ENCODE measurements at regions not wholly inside any gene's neighbourhood (a gene's known extent, or its start where the extent isn't known, plus 50 kb on each side); places are given as distances from the start of the nearest gene placed in this dataset.

GRCh38 chr1:22352355-22352754, 99.3 kb upstream of the ZBTB40 start:
- Histone ChIP-seq H2BK20ac (ENCODE audit: low read length) (no peak overlapping the region), H3K4me1 (replicated peaks in 1 of 4; ENCODE audit: control insufficient read depth in 3 of 4, insufficient read depth in 4 of 4, low read length in 3 of 4) (peaks cover 9 to 18% (median 12%) of the 10 kb centered on the region in 4 experiments; a peak in 6 of 7 replicates), H3K9me3 (ENCODE audit: insufficient read depth in 2 of 2, low read depth in 1 of 2, low read length in 1 of 2) (no peaks in the 10 kb centered on the region), H3K18ac (ENCODE audit: extremely low read depth, low read length) (no peak overlapping the region), H3K27ac (ENCODE audit: low read depth, low read length) (no peak overlapping the region), H3K4ac (replicated peaks; ENCODE audit: insufficient read length, low read depth, low read length) (no peak overlapping the region), H3K79me1 (ENCODE audit: low read depth, low read length) (no peaks in the 10 kb centered on the region), H4K5ac (ENCODE audit: insufficient read length, low read depth, low read length) (no peak overlapping the region), H3K27me3 (replicated peaks in 1 of 4; ENCODE audit: control insufficient read depth in 3 of 4, extremely low read depth in 1 of 4, insufficient read depth in 3 of 4, low read length in 3 of 4) (peaks cover 0 to 3% (median 0%) of the 10 kb centered on the region in 4 experiments; a peak in 2 of 7 replicates), H3K14ac (ENCODE audit: insufficient read length) (no peak overlapping the region), H4K8ac (ENCODE audit: extremely low read depth, insufficient read depth, low read length) (no peak overlapping the region), H3K9ac (replicated peaks in 1 of 4; ENCODE audit: extremely low read depth in 1 of 4, low read depth in 3 of 4, low read length in 3 of 4) (no peak overlapping the region), H2AK5ac (ENCODE audit: low read depth, low read length) (no peak overlapping the region), H4K20me1 (replicated peaks in 1 of 2; ENCODE audit: control insufficient read depth in 1 of 2, insufficient read depth in 2 of 2, low read length in 2 of 2) (no peaks in the 10 kb centered on the region), H2BK120ac (replicated peaks; ENCODE audit: low read depth, low read length) (no peak overlapping the region), H3K56ac (replicated peaks; ENCODE audit: insufficient read length, low read depth, low read length) (no peak overlapping the region), H2AFZ (ENCODE audit: low read length) (no peak overlapping the region), H3K36me3 (ENCODE audit: control insufficient read depth in 2 of 4, insufficient read depth in 4 of 4, low read length in 3 of 4) (no peaks in the 10 kb centered on the region), H2BK15ac (ENCODE audit: low read length) (no peak overlapping the region), H3K4me3 (ENCODE audit: extremely low read depth in 1 of 4, insufficient read depth in 2 of 4, low read depth in 3 of 4, low read length in 4 of 4) (no peak overlapping the region), H4K91ac (replicated peaks; ENCODE audit: insufficient read length, low read length) (no peak overlapping the region), H3K79me2 (ENCODE audit: control insufficient read depth in 1 of 2, insufficient read depth in 2 of 2, low read length in 2 of 2) (no peaks in the 10 kb centered on the region), H3K4me2 (ENCODE audit: insufficient read depth in 1 of 2, low read depth in 2 of 2, low read length in 2 of 2) (no peak overlapping the region), H2BK12ac (ENCODE audit: low read depth, low read length) (no peak overlapping the region), H2BK5ac (ENCODE audit: low read depth, low read length) (no peak overlapping the region), H3K23ac (ENCODE audit: insufficient read length) (no peak overlapping the region), H3K23me2 (ENCODE audit: low read depth, low read length) (peaks cover 3% of the 10 kb centered on the region; the same call in 1 of the 2 replicates)
- 92% methylated on average over 6 of the region's 6 CpGs; no CpG with 5 or more reads in 1 of the 2 experiments for WGBS, 2 experiments (ENCODE audit: extremely low coverage in 1 of 2, insufficient coverage in 1 of 2, insufficient read length in 1 of 2, insufficient replicate concordance in 2 of 2, low coverage in 1 of 2, low lambda C conversion rate in 2 of 2, missing lambda C conversion rate in 1 of 2)
- POLR2A ChIA-PET (ENCODE audit: partially characterized antibody) = interaction anchor here (0.6 to 1.2 kb wide), 3 partner anchors 8 to 149 kb away, joined by 3 to 4 read pairs (median 4); no protein-coding TSS in a partner anchor
- no peak for TF ChIP-seq JUND (IDR thresholded peaks at IDR 0.05; ENCODE audit: low read length)
- CTCF ChIA-PET (ENCODE audit: partially characterized antibody) = interaction anchor here (1.2 to 1.3 kb wide), 2 partner anchors 19 to 64 kb away, joined by 3 read pairs; no protein-coding TSS in a partner anchor
- DNase-seq (ENCODE audit: low read depth in 1 of 2, low spot score in 2 of 2) (no peak), FAIRE-seq (no peak)

Data from H1 (cell line).